ENCODE measurements at regions not wholly inside any gene's neighbourhood (a gene's known extent, or its start where the extent isn't known, plus 50 kb on each side); places are given as distances from the start of the nearest gene placed in this dataset.

GRCh38 chr21:43316156-43316845 is 110.6 kb downstream of the SIK1 start:
- no peak for DNase-seq

GRCh38 chr21:43315244-43316137 is 111.4 kb downstream of the SIK1 start:
- DNase-seq: no peak

GRCh38 chr21:43313939-43314405 is 113.0 kb downstream of the SIK1 start:
- no peak for DNase-seq

GRCh38 chr21:43313221-43313938 is 113.6 kb downstream of the SIK1 start:
- no peak for DNase-seq

GRCh38 chr21:43312751-43313169 is 114.2 kb downstream of the SIK1 start:
- no peak for DNase-seq

- no peak for DNase-seq
These were observed 114.9 kb downstream of the SIK1 start for GRCh38 chr21:43312011-43312410.

- DNase-seq: no peak
These were observed 115.6 kb downstream of the SIK1 start for GRCh38 chr21:43311301-43311817.

GRCh38 chr21:43308815-43309283 is 118.1 kb downstream of the SIK1 start:
- DNase-seq: no peak

GRCh38 chr21:43308101-43308814 is 118.7 kb downstream of the SIK1 start:
- DNase-seq: no peak

- no peak for DNase-seq
These were observed 119.3 kb downstream of the SIK1 start for GRCh38 chr21:43307677-43308070.

GRCh38 chr21:43306911-43307676 is 119.8 kb downstream of the SIK1 start:
- DNase-seq: no peak

- no peak for DNase-seq
These were observed 120.5 kb downstream of the SIK1 start for GRCh38 chr21:43306391-43306790.

GRCh38 chr21:43305811-43306311 is 121.1 kb downstream of the SIK1 start:
- no peak for DNase-seq

- DNase-seq: no peak
These were observed 121.6 kb downstream of the SIK1 start for GRCh38 chr21:43305336-43305665.

- no peak for DNase-seq
These were observed 122.2 kb downstream of the SIK1 start for GRCh38 chr21:43304621-43305335.

GRCh38 chr21:43304206-43304605 is 122.7 kb downstream of the SIK1 start:
- no peak for DNase-seq

- no peak for DNase-seq
These were observed 123.4 kb downstream of the SIK1 start for GRCh38 chr21:43303275-43304178.

GRCh38 chr21:43302769-43303168 is 124.2 kb downstream of the SIK1 start:
- no peak for DNase-seq

GRCh38 chr21:43302062-43302700 is 124.8 kb downstream of the SIK1 start:
- DNase-seq: no peak
